Activated T-helper 2 cell treated with anti-CD3 and anti-CD28 coated beads, Interferon-gamma antibody, Interleukin-2, Interleukin-4, amounts not matched to agents 10 μg/mL and 5 μg/mL and 100 μg/mL, durations not matched to agents 14 hours and 24 hours and 36 hours (primary cell): ENCODE measurements at regions not wholly inside any gene's neighbourhood (a gene's known extent, or its start where the extent isn't known, plus 50 kb on each side); places are given as distances from the start of the nearest gene placed in this dataset.

ENCODE experiments used
- DNase-seq: peaks from one replicate; pipeline ENCODE4 v3.0.0; 2021; ENCODE audit warnings: low spot score
- H3K27ac Mint-ChIP-seq: one replicate; pipeline ENCODE4 v1.8.0; 2021; ENCODE audit warnings: mixed read lengths
- H3K27me3 Mint-ChIP-seq: one replicate; pipeline ENCODE4 v1.8.0; 2021; ENCODE audit warnings: low read depth, mixed read lengths
- H3K36me3 Mint-ChIP-seq: one replicate; pipeline ENCODE4 v1.8.0; 2021; ENCODE audit warnings: low read depth, mixed read lengths
- H3K4me1 Mint-ChIP-seq: one replicate; pipeline ENCODE4 v1.8.0; 2021; ENCODE audit warnings: low read depth, mixed read lengths
- H3K4me3 Mint-ChIP-seq: one replicate; pipeline ENCODE4 v1.8.0; 2021; ENCODE audit warnings: low read depth, mild to moderate bottlenecking, moderate library complexity, mixed read lengths
- H3K9me3 Mint-ChIP-seq: one replicate; pipeline ENCODE4 v1.8.0; 2021; ENCODE audit warnings: mixed read lengths
- intact Hi-C: fragments of 100-400 bp; cut with micrococcal nuclease; formaldehyde crosslinking; loops from one replicate; pipeline ENCODE4 v1.15.1; 2023

DNA sequence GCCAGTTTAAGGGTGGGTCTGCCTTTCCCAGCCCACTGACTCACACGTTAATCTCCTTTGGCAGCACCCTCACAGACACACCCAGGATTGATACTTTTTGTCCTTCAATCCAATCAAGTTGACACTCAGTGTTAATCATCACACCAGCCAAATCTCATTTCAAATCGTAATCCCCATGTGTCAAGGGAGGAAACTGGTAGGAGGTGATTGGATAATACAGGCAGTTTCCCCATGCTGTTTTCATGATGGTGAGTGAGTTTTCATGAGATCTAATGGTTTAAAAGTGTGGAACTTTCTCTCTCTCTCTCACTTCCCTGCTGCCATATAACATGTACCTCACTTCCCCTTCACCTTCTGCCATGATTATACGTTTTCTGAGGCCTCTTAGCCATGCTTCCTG, 647.2 kb upstream of the FRG1 start:
- no peak for DNase-seq
- Mint-ChIP-seq H3K27me3 (no peaks in the 10 kb centered on the region), H3K36me3 (no peaks in the 10 kb centered on the region), H3K4me1 (no peaks in the 10 kb centered on the region), H3K4me3 (no peak overlapping the region), H3K9me3 (no peaks in the 10 kb centered on the region), H3K27ac (no peak overlapping the region)
- intact Hi-C loops = no loop called here

DNA sequence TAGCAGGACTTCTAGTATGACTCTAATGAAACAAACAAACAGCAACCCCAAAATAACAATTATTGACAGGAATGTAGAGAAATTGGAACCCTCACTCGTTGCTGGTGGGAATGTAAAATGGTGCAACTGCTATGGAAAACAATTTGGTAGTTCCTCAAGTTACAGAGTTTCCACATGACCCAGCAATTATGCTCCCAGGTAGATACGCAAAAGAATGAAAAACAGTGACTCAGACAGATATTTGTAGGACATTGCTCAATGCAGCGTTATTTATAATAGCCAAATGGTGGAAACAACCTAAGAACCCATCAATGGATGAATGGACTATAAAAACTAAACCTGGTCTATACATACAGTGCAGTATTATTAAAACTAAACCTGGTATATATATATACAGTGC, 646.1 kb upstream of the FRG1 start:
- Mint-ChIP-seq H3K9me3 (no peaks in the 10 kb centered on the region), H3K4me3 (no peak overlapping the region), H3K27ac (no peak overlapping the region), H3K27me3 (no peaks in the 10 kb centered on the region), H3K36me3 (no peaks in the 10 kb centered on the region), H3K4me1 (no peaks in the 10 kb centered on the region)
- intact Hi-C loops = no loop called here
- no peak for DNase-seq

DNA sequence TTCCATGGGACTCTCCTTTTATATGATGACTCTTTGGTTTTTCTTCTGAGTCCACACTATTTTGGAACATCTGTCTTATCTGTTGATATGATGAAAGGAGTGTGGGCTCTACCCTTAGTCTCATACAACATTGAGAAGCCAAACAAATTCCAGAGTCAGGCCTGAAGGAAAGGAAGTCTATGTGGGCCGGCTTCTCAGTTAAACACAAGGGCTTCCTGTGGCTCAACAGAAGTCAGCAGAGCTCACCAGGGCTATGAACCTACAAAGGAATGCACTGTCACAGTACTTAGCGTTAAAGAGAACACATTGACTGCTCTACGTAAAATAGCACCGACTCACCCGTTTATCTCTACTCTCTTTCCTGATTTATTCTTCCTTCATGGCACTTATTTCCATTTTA, 641.0 kb upstream of the FRG1 start:
- Mint-ChIP-seq H3K4me3 (no peak overlapping the region), H3K9me3 (peaks cover 10% of the 10 kb centered on the region), H3K4me1 (no peaks in the 10 kb centered on the region), H3K27ac (no peak overlapping the region), H3K27me3 (no peaks in the 10 kb centered on the region), H3K36me3 (no peaks in the 10 kb centered on the region)
- DNase-seq = no peak
- intact Hi-C loops = no loop called here

DNA sequence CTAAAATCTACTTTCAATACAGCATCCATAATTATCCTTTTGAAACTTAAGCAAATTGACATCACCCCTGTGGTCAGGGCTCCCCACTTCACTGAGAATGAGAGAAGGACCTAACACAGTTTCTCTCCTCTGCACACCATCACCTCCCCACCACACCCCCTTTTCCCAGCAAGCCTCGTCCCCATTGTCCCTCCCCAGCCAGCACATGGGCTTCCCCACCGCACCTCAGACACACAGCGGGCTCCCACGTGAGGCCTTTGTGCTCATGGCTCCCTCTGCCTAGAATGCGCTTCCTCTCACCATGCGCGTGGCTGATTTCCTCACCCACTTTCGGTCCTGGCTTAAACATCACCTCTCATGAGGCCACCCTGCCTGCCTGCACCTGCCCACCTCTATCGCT, 639.0 kb upstream of the FRG1 start:
- intact Hi-C loops = no loop called here
- H3K27me3 Mint-ChIP-seq = no peaks in the 10 kb centered on the region
- no peak overlapping the region for H3K4me3 Mint-ChIP-seq
- H3K9me3 Mint-ChIP-seq = peaks cover 10% of the 10 kb centered on the region
- DNase-seq = no peak
- no peak overlapping the region for H3K27ac Mint-ChIP-seq
- no peaks in the 10 kb centered on the region for H3K36me3 Mint-ChIP-seq
- no peaks in the 10 kb centered on the region for H3K4me1 Mint-ChIP-seq

DNA sequence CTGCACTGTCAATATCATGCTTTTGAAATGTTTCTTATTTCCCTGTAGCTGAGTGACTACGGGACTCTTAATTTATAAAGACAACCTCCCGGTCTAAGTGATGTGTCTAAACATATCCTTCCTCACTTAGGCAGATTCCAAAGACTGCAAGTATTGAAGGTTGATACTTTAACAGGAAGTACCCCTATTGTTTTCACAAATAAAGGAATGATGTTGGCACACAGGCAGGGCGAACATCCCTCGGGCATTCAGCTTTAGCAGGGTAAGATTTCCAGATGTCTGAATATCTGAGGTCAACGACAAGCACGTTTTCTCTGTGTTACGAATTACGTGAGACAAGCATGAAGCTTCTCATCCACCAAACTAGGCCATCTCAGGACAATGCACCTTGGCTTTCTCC, 638.0 kb upstream of the FRG1 start:
- H3K4me1 Mint-ChIP-seq = no peaks in the 10 kb centered on the region
- intact Hi-C loops = no loop called here
- no peak overlapping the region for H3K4me3 Mint-ChIP-seq
- no peaks in the 10 kb centered on the region for H3K36me3 Mint-ChIP-seq
- DNase-seq = no peak
- H3K27me3 Mint-ChIP-seq = no peaks in the 10 kb centered on the region
- peaks cover 10% of the 10 kb centered on the region for H3K9me3 Mint-ChIP-seq
- no peak overlapping the region for H3K27ac Mint-ChIP-seq

DNA sequence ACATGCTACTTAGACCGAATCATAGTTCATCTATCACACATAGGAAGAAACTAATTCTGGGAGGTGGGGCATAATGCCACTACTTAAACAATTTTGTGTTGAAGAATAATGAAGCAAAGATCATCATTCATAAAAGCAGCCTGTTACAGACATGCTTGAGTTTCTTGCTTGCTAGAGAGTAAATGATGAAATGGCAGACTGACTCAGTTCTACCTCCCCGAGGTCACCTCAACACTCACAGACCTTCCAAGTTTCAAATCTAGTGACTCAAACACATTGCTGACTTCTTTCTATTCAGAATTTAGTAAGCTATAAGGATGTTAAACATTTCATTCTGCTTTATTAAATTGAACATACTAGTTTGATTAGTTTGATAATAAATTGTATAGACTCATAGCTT, 636.5 kb upstream of the FRG1 start:
- Mint-ChIP-seq H3K9me3 (peaks cover 10% of the 10 kb centered on the region), H3K36me3 (no peaks in the 10 kb centered on the region), H3K4me3 (no peak overlapping the region), H3K27me3 (no peaks in the 10 kb centered on the region), H3K27ac (no peak overlapping the region), H3K4me1 (no peaks in the 10 kb centered on the region)
- no peak for DNase-seq
- intact Hi-C loops = no loop called here

DNA sequence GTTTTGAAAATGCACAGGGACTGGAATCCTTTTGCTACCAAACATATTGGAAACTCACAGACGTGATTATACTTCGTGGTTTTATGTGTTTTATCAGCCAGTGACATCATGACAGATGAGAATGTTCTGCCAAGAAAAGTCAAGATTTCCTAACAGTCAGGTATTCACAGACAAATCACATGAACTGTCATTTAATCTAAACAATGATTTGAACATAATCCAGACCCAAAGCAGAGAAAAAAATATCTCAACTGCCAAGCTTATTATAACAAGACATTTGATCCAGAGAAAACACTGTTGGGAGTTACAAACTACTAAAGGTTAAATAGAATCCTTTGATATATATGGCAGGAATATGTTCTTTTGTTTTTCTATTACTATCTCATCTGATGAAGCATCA, 635.9 kb upstream of the FRG1 start:
- intact Hi-C loops = no loop called here
- H3K4me1 Mint-ChIP-seq = no peaks in the 10 kb centered on the region
- no peak overlapping the region for H3K4me3 Mint-ChIP-seq
- no peak for DNase-seq
- no peaks in the 10 kb centered on the region for H3K27me3 Mint-ChIP-seq
- H3K36me3 Mint-ChIP-seq = no peaks in the 10 kb centered on the region
- no peak overlapping the region for H3K27ac Mint-ChIP-seq
- H3K9me3 Mint-ChIP-seq = peaks cover 10% of the 10 kb centered on the region

DNA sequence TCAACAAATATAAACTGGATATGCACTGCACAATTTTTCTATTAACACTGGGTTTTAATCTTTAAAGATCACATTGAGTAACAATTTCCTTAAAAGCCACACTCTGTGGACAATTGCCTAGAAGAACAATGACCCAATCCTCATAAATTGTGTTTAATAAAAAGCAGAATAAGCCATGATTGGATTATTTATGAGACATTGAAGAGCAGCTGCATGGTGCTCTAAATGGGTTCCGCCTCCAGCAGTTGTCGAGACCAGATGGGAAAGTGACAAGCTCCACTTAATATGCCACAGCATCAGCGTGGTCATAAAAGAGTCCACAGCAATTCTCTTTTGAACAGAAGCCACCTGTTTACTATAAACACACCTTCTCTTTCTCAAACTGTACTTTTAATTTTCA, 635.2 kb upstream of the FRG1 start:
- no peaks in the 10 kb centered on the region for H3K4me1 Mint-ChIP-seq
- peaks cover 10% of the 10 kb centered on the region for H3K9me3 Mint-ChIP-seq
- intact Hi-C loops = no loop called here
- H3K36me3 Mint-ChIP-seq = no peaks in the 10 kb centered on the region
- no peak for DNase-seq
- H3K27ac Mint-ChIP-seq = no peak overlapping the region
- no peaks in the 10 kb centered on the region for H3K27me3 Mint-ChIP-seq
- no peak overlapping the region for H3K4me3 Mint-ChIP-seq

DNA sequence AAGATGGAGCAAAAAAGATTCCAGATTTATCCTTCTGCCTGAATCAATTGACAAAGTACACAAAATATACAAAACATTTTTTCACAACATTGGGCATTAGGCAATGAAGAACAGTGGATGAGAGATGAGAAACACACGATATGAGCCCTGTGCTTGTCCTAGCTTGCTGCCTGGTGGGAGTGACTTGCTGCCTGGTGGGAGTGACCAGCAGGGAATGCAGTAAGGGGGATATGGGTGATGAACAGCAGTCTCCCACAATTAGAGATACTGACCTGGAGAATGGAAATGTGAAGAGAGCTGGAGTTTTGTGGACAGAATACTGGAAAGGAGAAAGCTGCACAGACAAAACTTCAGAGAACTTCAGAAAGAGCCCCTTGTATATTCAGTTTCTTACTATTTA, 629.4 kb upstream of the FRG1 start:
- Mint-ChIP-seq H3K27ac (no peak overlapping the region), H3K9me3 (peaks cover 7% of the 10 kb centered on the region), H3K4me3 (no peak overlapping the region), H3K27me3 (no peaks in the 10 kb centered on the region), H3K36me3 (no peaks in the 10 kb centered on the region), H3K4me1 (no peaks in the 10 kb centered on the region)
- DNase-seq = no peak
- intact Hi-C loops = no loop called here

DNA sequence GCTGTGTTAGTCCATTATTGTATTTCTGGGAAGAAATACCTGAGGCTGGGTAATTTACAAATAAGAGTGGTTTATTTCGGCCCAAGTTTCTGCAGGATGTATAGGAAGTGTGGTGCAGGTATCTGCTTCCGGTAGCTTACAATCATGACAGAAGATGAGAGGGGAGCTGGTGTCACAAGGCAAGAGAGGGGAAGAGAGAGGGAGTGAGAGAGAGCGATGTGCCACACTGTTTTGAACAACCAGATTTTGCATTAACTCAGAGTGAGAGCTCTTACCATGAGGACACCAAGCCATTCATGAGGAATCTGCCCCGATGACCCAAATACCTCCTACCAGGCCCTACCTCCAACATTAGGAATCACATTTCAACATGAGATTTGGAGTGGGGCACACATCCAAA, 627.6 kb upstream of the FRG1 start:
- no peaks in the 10 kb centered on the region for H3K36me3 Mint-ChIP-seq
- no peak overlapping the region for H3K27ac Mint-ChIP-seq
- intact Hi-C loops = no loop called here
- no peaks in the 10 kb centered on the region for H3K4me1 Mint-ChIP-seq
- DNase-seq = no peak
- H3K4me3 Mint-ChIP-seq = no peak overlapping the region
- peaks cover 7% of the 10 kb centered on the region for H3K9me3 Mint-ChIP-seq
- no peaks in the 10 kb centered on the region for H3K27me3 Mint-ChIP-seq

DNA sequence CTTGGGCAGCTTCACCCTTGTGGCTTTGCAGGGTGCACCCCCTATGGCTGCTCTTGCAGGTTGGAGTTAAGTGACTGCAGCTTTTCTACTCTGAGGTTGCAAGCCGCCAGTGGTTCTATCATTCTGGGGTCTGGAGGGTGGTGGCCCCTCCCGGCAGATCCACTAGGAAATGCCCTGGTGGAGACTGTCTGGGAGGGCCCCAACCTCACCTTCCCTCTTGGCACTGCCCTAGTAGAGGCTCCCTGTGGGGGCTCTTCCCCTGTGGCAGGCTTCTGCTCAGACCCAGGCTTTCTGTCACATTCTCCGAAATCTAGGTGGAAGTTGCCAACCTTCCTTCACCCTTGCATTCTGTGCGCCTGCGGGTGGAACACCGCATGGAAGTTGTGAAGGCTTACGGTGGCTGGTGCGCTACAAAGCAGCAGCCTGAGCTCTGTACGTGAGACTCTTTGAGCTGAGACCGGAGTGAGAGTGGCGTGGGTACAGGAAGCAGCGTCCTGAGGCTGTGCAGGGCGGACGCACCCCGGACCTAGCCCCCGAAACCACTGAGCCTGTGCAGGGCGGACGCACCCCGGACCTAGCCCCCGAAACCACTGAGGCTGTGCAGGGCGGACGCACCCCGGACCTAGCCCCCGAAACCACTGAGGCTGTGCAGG, 626.7 kb upstream of the FRG1 start:
- no peaks in the 10 kb centered on the region for H3K36me3 Mint-ChIP-seq
- H3K27ac Mint-ChIP-seq = no peak overlapping the region
- H3K4me3 Mint-ChIP-seq = no peak overlapping the region
- H3K9me3 Mint-ChIP-seq = peaks cover 10% of the 10 kb centered on the region
- intact Hi-C loops = no loop called here
- no peaks in the 10 kb centered on the region for H3K4me1 Mint-ChIP-seq
- DNase-seq = no peak
- H3K27me3 Mint-ChIP-seq = no peaks in the 10 kb centered on the region

DNA sequence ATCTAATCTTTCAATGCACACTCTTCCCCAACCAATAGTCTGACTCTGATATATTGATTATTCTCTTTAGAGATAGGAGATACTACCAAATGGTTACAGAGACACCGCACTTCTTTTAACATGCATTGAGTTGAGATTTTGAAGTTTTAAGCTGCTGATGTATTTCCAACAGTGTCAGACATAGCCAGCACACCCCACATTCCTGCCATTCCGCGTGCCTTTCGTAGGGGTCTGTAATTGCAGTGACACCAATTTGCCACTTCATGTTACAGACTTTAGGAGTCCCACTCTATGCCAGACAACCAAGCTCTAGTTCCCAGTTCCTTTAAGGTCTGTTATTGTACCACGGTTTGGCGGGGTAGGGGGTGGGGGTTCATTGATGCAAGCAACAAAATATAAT, 618.2 kb upstream of the FRG1 start:
- Mint-ChIP-seq H3K4me3 (no peak overlapping the region), H3K27ac (no peak overlapping the region), H3K4me1 (no peaks in the 10 kb centered on the region), H3K27me3 (no peaks in the 10 kb centered on the region), H3K9me3 (peaks cover 3% of the 10 kb centered on the region), H3K36me3 (no peaks in the 10 kb centered on the region)
- intact Hi-C loops = no loop called here
- DNase-seq = no peak

DNA sequence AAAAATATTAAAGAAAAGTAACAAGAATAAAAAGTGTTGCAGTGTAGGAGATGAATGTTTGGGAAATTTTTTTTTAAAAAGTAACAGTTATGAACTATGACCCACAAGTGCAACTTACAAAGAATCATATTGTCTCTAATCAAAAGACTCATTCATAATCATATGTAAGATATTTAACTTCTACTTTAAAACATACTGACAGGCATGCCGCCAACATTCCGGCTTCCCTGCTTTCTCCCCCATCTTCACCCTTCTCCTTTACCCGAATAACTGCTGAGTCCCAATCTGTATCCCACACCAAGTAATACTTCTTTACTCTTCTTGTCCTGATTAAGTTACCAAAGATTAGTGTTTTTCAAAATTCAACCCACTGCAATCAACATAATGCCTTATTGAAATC, 598.8 kb upstream of the FRG1 start:
- H3K27ac Mint-ChIP-seq = no peak overlapping the region
- no peaks in the 10 kb centered on the region for H3K4me1 Mint-ChIP-seq
- H3K27me3 Mint-ChIP-seq = no peaks in the 10 kb centered on the region
- H3K4me3 Mint-ChIP-seq = no peak overlapping the region
- no peak for DNase-seq
- H3K36me3 Mint-ChIP-seq = no peaks in the 10 kb centered on the region
- intact Hi-C loops = no loop called here
- H3K9me3 Mint-ChIP-seq = peaks cover 11% of the 10 kb centered on the region

DNA sequence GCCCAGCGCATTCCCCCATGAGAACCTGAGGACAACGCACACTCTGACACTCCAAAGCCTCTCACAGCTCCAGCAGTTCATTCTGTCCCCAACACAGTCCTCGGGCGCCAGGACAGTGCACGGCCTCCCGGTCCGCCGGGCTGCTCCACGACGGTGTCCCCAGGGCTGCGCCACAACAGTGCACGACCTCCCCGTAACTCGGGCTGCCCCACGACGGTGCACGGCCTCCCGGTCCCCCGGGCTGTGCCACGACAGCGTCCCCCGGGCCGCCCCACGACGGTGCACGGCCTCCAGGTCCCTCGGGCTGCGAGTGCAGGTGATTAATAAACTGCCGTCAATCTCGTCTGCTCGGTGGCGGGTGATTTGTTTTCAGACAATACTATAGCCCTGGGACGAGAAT, 585.1 kb upstream of the FRG1 start:
- DNase-seq = no peak
- Mint-ChIP-seq H3K4me3 (no peak overlapping the region), H3K36me3 (no peaks in the 10 kb centered on the region), H3K27me3 (no peaks in the 10 kb centered on the region), H3K4me1 (no peaks in the 10 kb centered on the region), H3K9me3 (peaks cover 9% of the 10 kb centered on the region), H3K27ac (no peak overlapping the region)
- intact Hi-C loops = no loop called here
